ENCODE measurements at regions not wholly inside any gene's neighbourhood (a gene's known extent, or its start where the extent isn't known, plus 50 kb on each side); places are given as distances from the start of the nearest gene placed in this dataset.

DNA sequence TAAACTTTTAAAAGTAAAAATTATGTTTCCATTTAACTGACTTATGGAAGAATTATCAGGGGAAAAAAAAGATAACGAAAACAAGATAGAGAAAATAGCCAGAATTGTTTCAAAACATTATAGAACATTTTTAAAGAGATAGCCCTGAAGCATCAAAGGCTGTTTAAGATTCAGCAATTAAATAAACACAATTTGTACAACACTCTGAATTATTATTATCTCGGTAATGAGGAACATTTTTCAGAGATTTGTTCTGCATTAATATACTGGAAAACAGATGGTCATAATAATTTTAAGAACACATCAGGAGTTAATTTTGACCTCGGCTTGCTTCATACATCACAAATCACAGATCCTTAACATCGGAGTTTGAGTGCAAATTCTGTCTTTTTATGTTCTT, 643.8 kb downstream of the SORCS1 start:
- DNase-seq = no peak

DNA sequence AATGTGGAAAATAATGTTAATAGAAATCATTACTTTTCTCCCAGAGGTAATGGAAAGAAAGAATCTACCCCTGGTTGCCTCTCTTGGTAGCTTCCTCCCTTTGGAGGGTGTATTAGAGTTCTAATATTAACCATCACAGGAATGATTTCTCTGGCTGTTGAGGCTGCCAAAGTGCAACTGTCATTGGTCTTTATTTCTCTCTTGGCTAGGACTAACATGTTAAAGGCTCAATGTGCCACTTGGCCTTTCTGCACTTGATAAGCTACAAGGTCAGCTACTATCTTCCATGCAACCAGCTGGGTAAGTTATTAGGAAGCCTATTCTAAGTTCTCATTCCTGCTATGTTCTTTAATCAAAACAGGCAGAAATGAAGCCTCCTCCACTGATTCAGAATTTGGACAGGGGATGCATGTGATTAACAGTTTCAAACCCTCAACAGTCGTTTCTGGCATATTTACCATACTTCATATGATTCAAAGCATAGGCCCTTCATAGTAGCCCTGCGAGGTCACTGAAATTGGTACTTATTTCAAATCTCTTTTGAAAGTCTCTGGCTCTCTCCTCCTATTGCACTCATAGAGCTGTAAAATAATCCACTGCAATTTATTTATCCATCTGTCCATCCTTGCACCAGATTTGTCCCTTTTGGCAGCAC, 645.0 kb downstream of the SORCS1 start:
- DNase-seq = no peak

DNA sequence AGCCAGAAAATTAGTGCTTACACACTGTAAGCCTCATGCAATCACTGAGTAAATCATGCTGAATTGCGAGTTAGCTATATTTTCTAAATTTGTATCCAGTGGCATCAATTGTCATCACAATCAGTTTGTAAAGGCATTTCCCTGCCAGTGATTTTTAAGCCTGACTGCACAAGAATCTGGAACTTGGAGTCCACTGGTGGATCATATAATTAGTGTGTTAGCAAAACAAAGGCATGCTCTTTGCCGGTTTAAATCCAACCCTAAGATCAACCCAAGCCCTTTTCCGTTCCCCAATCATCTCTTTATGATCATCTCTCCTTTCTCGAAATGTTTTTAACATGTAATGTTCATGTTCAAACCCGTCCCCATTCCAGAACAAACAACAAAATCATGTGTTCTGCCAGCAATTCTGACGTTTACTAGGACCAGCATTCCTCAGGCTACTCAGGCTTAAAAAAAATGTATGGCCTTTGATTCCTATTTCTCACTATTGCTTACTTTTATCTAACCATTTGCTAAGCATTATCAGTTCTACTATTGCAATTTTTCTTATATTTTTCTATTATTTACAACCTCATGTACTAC, 649.2 kb downstream of the SORCS1 start:
- DNase-seq = peak in 2 of 3 donors; percentile 7 to 20

DNA sequence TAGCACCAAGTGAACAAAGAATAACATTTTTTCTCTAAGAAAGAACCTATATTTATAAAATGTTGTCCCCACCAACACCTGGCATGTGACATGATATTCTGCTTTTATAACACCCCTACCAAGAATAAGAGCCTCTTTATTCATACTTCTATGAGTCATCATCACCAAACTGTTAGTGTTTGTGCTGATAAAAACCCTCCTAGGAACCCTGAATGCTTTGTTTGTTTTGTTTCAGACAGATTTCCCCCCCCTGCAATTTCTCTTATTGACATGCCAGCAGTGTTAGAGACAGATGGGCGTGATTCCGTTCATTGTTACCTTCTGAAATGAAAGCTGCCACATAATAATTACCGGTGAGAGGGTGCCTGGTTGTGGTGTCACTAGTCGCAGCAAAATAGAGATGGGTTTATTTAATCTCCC, 651.1 kb downstream of the SORCS1 start:
- DNase-seq = no peak

DNA sequence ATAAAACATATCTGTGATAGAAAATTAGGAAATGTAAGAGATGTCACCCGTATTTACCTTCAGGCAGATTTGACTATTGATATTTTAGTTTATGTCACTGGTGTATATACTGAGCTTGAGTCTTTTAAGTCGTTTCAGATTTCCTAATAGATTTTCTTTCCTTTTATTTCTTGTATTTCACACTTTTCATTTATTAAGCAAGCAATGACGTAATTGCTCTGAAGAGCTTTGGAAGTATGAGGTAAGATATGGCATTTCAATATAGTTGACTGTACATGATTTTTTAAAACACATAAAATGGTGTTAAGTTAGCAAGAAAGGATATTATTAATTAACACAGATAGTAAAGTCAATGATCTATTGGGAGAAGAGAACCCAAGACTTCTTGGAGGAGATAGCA, 652.6 kb downstream of the SORCS1 start:
- DNase-seq = no peak

DNA sequence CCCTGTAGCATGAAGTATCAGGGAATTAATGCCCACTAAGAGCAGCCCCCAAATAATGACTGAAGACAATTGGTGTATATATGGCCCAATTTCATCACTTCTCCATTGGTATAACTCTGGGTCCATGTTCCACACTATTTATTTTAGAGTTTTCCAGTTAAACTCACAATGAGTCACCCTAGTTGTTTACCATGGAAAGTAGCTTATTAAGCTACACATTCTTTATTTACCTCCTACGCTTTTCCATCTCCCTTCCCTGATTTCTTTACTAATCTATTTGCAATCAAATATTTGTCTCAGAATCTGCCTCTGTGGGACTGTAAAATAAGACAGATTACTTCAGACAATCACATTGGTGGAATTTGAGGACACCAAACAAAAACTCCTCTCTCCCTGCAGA, 655.6 kb downstream of the SORCS1 start:
- no peak for DNase-seq

DNA sequence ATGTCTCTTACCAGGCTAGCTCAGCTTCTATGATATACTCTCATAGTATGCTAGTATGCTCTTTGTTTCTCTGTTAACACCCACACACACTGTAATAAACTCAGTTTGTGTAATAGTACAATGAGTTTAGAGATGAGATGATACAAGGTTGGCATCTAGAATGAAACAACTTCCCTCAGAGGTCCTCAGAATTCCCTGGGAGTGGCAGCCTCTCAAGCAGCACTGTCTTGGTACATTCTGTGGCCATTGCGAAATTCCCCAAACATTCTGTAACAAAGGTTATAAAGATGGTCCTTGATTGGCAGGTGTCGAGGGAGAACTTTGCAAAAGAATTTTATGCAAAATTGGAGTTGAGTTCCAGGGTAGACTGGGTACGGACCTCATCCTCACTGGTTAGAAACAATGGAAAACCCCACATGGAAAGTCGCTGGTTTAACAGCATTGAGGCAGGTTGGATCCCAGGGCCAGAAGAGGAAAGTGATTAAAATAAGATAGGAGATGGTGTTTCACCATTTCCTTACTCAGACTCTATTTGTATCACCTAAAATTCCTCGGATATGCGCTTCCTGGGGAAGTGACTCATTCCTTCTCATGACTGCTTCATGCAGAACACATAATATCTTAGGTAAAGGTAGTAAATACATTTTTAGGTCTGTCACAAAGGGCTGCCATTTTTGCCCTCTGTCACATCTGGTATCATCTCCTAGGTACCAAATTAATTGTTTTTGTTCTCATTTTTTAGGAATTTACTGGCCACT, 657.8 kb downstream of the SORCS1 start:
- DNase-seq = no peak

DNA sequence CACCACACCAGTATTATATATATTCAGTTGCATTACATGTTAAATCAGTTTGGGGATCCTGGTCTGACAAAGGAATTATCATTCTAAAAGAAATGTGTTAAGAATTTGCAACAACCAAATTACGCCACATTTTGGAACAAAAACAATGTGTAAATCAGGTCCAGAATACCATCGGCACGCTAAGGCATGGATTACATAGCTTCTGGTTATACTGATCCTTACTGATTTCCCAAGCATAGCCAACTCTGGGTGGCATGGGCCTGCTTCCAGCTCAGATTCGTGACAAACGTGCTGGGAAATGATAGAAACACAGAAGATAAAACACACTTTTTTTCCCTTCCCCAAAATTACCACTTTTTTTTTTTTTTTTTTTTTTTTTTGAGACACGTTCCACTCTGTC, 660.0 kb downstream of the SORCS1 start:
- peak in 1 of 3 donors; percentile 7 for DNase-seq

DNA sequence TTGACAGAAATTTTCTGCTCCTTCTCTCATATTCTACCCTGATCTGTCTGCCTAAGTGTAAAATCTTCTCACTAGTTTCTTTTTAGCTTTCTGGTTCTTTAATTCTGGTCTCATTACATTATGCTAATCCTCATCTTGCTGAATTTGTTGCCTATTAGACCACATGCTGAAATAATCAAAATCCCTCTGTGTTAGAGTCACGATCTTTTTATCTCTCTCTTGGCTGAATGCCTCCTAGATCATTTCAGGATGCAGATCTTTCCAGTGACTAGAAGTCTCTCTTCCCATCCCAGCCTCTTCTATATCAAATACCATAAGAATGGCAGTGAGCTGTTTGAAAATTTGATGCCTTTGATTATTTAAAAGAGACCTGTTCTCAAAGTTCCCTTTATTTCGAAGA, 661.9 kb downstream of the SORCS1 start:
- peak in 2 of 3 donors; percentile 8 to 46 for DNase-seq

DNA sequence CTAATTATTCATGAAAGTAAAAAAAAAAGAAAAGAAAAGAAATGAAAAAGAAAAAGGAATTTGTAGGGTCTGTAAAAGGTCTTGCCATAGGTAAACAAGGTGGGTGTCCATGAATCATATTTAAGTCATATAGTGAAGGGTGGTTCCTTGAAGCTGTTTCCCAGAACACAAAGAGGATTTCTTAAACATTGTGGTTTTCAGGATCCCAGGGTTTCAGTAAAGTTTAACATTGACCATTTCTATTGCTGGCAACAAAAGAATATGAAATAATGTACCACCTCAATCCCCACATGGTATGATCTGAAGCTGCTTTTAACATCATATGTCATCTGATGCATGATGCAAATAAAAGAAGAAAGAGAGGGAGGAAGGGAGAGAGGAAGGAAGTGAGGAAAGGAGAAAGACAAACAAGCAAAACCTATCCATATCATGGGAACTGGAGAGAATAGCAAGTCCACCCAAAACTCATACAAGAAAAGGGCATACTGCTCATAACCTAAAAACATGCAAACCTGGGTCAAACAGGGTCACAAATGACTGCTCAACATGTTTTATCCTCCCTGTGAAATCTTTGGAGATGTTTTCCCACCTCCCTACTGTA, 663.5 kb downstream of the SORCS1 start:
- no peak for DNase-seq

DNA sequence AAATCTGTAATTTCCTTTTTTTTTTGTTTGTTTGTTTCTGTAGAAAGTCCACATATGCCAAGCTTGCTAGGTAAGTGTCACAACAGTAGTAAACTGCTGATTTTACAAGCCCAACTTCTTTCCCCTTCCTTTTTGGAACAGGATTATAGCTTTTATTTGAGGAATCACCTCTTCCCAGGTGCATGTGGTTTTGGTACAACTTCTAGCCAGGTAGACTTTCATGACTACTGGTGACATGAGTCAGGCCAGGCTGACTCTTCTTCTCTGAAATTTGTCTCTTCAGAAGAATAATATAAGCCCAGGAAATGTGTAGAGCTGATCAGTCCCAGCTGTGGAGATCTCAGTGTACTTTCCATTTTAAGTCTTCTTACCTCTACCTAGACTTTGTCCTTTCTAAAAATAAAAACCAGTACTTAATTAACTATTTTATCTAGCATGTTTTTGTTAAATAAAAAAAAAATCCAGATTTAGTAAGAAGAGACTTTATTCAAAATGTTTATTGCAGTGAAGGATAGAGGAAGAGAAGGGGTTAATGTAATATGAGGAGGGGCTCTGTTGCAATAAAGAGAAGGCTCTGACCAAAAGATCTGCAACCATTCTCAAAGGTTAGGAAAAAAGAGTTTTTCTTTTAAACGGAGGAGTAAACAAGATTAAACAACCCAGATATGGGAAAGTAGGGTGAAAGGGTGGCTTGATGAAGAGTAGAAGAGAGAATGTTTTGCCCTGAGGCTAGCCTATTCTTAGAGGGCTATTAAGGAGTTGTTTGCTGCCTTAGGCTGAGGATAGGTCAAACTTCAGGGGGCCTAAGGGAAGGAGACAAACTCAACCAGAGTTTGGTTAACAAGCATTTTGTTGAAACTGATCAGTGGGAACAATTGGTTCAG, 664.2 kb downstream of the SORCS1 start:
- no peak for DNase-seq

DNA sequence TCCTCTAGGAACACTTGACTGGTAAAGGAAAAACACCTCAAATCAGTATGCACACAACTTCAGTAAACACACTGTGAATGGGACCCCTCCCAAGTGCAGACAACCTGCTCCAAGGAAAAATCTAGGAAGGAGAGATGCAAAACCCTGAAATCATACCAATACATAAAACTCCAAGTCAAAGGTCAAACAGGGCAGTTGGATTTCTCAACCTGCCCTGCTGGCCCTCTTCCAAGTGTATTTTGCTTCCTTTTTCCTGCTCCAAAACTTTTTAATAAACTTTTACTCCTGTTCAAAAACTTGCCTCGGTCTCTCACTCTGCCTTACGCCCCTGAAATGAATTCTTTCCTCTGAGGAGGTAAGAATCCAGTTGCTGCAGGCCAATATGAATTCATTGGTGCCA, 665.1 kb downstream of the SORCS1 start:
- no peak for DNase-seq

DNA sequence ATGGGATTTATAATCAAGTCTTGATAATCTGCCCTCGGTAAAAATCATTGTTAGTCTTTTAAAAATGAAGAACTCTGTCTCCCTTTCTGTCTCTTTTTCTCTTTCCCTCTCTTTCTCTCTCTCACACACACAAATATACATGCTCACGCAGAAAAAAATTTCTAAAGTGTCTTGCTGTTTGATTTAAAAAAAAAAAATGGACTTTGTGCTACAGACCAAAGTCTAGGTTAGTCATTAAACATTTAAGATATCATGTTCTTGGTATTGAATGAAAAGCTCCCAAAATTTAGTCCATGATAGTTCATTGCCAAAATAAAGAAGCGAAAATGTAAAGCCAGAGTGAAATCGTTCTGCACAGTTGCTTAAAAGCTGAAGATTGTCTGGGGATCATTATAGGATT, 665.8 kb downstream of the SORCS1 start:
- DNase-seq = no peak

DNA sequence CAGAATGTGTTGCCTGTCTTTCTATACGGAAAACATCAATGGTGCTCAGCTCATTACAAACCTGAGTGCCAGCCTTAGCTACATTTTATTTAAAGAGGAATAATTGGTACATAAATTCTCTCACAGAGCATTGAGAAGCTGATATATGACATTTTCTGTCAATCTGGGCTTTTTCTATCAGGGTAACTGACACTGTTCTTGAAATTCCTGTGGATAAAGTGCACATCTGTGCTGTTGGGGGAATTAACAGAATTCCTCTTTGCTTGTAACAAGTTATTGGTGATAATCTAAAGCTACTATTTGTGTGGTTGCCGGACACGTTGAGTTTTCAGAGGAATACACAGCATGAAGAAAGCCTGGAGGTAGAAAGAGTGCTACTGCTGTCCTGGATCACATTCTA, 668.6 kb downstream of the SORCS1 start:
- no peak for DNase-seq

DNA sequence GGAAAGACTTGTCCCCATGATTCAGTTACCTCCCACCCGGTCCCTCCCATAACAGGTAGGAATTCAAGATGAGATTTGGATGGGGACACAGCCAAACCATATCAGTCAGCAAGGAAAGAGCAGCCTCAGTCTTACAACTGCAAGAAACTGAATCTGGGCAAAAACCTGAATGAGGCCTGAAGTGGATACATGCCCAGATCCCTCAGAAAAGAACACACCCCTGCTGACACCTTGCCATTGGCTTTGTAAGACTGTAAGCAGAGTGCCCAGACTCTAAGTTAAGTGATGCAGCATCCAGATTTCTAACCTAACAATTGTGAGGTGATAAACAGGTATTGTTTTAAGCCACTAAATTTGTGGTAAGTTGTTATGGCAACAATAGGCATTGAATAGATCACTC, 670.8 kb downstream of the SORCS1 start:
- no peak for DNase-seq

DNA sequence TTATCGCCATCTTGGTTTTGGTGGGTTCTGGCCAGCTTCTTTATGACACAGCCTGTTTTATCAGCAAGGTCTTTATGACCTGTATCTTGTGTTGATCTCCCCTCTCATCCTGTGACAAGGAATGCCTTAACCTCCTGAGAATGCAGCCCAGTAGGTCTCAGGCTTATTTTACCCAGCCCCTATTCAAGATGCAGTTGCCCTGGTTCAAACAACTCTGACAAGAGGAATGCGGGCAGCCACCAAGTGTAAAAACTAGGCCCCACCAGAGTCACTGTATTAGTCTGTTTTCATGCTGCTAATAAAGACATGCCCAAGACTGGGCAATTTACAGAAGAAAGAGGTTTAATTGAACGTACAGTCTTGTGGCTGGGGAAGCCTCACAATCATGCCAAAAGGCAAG, 671.3 kb downstream of the SORCS1 start:
- no peak for DNase-seq

DNA sequence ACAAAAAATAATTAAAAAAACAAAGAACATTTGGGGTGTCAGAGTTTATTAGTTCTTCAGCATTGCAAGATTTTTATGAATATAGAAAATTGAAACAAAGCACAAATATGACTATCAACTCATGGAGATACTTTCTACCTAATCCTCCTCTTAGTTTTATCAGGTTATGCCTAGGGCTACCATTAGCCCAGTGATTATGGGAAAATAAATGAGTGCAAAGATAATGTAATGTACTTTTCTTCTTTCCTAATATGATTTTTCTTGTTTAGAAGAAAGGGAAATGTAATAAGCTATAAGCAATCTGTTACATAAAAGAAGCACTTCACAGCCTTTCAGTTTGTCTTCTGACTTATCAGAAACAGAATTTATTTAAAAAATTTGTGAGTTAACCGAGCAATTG, 676.8 kb downstream of the SORCS1 start:
- DNase-seq = no peak

DNA sequence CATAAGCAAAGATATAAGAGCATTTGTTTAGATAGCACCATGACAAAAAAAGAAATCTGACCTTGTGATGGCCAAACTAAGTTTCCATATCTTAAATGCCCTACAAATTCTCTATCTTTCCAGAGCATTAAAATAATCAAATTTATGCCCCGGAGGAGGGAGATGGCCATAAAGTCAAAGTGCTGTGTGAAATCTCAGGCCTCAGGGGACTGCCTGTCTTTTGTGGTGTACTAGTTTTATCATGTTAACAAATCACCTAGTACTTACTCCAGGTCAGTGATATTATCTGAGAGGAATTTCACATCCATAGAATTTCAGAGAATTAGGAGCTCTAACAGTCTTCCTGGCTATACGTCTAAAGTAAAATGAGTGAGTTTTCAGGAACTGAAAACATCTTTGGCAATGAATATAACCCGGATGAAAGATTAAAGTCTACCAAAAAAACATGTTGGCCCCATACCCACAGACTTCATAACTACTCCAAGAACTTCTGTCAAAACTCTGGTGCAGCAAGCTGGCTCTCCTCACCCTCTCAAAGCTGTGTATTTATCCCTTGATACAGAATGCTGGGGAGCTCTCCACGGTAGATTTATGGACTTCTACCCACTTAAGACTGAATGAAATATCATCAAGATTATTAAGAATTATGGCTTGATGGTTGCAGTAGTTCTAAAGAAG, 682.8 kb downstream of the SORCS1 start:
- DNase-seq = no peak

DNA sequence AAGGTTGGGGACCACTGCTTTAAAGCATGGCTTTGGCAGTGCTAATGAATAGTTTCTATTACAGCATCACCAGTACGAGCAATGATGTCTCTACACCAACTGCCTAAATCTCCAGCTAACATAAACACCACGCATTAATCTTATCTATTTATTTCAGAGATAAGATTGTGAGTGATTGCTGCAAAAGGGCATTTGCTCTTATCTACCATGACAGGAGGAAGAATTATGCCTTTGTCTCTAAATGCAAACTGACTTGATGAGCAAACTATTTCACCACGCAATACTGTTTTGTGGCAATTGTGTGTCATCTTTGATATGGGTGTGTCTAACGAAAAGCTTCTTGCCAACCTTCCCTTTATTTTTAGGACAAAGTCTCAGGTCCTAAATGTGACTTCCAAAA, 684.9 kb downstream of the SORCS1 start:
- DNase-seq = no peak

DNA sequence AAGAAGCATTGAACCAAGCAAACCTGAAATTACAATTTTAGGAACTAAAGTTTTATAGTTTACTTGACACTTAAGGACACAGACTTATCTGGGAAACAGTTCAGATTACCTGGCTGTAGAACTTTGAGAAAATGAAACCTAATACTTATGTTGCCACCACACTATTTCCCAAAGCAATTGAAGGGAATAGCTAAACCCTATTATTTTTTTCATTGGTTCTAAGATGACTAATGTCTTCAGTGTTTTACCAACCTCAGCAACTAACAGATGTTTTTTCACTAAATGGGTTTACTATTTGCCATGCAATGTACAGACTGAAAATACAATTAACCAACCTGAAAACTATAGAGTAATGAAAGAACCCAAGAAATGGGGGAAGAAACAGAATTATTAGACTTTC, 689.6 kb downstream of the SORCS1 start:
- no peak for DNase-seq

DNA sequence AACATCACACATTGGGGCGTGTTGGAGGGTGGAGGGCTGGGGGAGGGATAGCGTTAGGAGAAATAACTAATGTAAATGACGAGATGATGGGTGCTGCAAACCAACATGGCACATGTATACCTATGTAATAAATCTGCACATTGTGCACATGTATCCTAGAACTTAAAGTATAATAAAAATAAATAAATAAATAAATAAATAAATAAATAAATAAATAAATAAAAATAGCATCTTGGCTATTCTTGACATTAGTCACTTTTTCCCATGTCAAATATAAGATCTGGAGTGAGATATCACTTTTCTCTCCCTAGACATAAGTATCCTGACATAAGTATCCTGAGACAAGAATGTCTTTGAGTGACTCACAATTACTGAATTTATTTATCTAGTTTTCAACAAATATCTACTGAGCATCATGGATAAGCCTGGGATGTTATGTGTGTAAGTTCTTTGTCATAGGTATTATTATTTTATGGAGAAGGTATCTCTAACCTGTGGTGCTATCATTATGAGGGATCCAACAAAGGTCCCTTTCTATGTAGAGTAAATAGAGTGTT, 691.3 kb downstream of the SORCS1 start:
- DNase-seq = no peak

All from muscle of back (tissue), 3 donors.